Endothelial cell of umbilical vein (primary cell): ENCODE measurements at regions not wholly inside any gene's neighbourhood (a gene's known extent, or its start where the extent isn't known, plus 50 kb on each side); places are given as distances from the start of the nearest gene placed in this dataset.

Experiments used
- BruUV-seq: library from RNA; stranded (reverse); fragments of 400-500 nt; replicated peaks from 2 replicates; lab custom pipeline; 2021; lab: Mats Ljungman, UMichigan
- CTCF ChIA-PET: fragments of 300-600, 350-600 bp; sonication (Branson Sonifier 250); formaldehyde crosslinking; loops from one replicate; lab custom pipeline; 2021; ENCODE audit warnings: antibody characterized with exemption, inconsistent platforms; lab: Charles Lee
- POLR2A ChIA-PET: fragments of 300-600, 350-600 bp; sonication (Branson Sonifier 250); formaldehyde crosslinking; loops from one replicate; lab custom pipeline; 2021; ENCODE audit warnings: antibody characterized with exemption, inconsistent platforms; lab: Charles Lee
- DNase-seq: peaks from one replicate; pipeline ENCODE4 v3.0.0-alpha.2; 2011; ENCODE audit warnings: low read depth, low spot score
- FAIRE-seq: peaks from 2 replicates; lab custom pipeline; 2011; peaks lifted over from hg19 to GRCh38; lab: Jason Lieb, UNC
- H2AFZ ChIP-seq: 2 replicates; pipeline ENCODE4 v1.6.0; 2012; ENCODE audit warnings: low read depth, low read length, control low read depth, inconsistent platforms
- H3K27ac ChIP-seq: 2 replicates; pipeline ENCODE4 v1.5.1; 2011; ENCODE audit warnings: low read depth, mild to moderate bottlenecking, control low read depth, low read length, moderate library complexity; ENCODE audit not compliant: insufficient read depth
- H3K27me3 ChIP-seq, 2 experiments: 2 replicates each; pipeline versions ENCODE4 v1.6.0 to v1.6.1; 2011; ENCODE audit warnings: low read length in 2 of 2, mixed read lengths in 1 of 2; ENCODE audit not compliant: control insufficient read depth in 2 of 2, insufficient read depth in 2 of 2
- H3K36me3 ChIP-seq, 2 experiments: 2 replicates in 1 of 2; 3 replicates in 1 of 2; pipeline ENCODE4 v1.5.1; 2011; ENCODE audit warnings: low read length in 2 of 2, mild to moderate bottlenecking in 1 of 2, moderate library complexity in 1 of 2; ENCODE audit not compliant: control insufficient read depth in 2 of 2, insufficient read depth in 2 of 2; ENCODE audit errors: extremely low read depth in 1 of 2
- H3K4me1 ChIP-seq: 3 replicates; pipeline ENCODE4 v1.5.1; 2011; ENCODE audit warnings: mild to moderate bottlenecking, low read length; ENCODE audit not compliant: control insufficient read depth, insufficient read depth; ENCODE audit errors: extremely low read depth
- H3K4me2 ChIP-seq: 2 replicates; pipeline ENCODE4 v1.6.1; 2011; ENCODE audit warnings: low read length, control low read depth, mixed read lengths; ENCODE audit not compliant: insufficient read depth
- H3K4me3 ChIP-seq, 3 experiments: fragments of 200-600 bp in 1 of 3; sonication (generic), shearing (Covaris generic) in 1 of 3; replicated peaks in 1 of 3; 2 replicates each; pipeline ENCODE4 v1.5.1; 2011 to 2016; ENCODE audit warnings: control low read depth in 3 of 3, low read length in 3 of 3, mild to moderate bottlenecking in 2 of 3, inconsistent platforms in 1 of 3, low read depth in 1 of 3, moderate library complexity in 1 of 3; ENCODE audit not compliant: insufficient read depth in 1 of 3
- H3K79me2 ChIP-seq: 2 replicates; pipeline ENCODE4 v1.6.0; 2012; ENCODE audit warnings: low read length, inconsistent platforms; ENCODE audit not compliant: control insufficient read depth, insufficient read depth
- H3K9ac ChIP-seq: replicated peaks from 2 replicates; pipeline ENCODE3; 2011; ENCODE audit warnings: low read length, control low read depth; ENCODE audit not compliant: insufficient read depth; ENCODE audit errors: extremely low read depth
- H3K9me1 ChIP-seq: replicated peaks from 3 replicates; pipeline ENCODE4 v1.6.0; 2011; ENCODE audit warnings: mild to moderate bottlenecking, low read length; ENCODE audit not compliant: control insufficient read depth, insufficient read depth; ENCODE audit errors: extremely low read depth
- H3K9me3 ChIP-seq: replicated peaks from 2 replicates; pipeline ENCODE4 v1.5.1; 2012; ENCODE audit warnings: low read length, inconsistent platforms; ENCODE audit not compliant: control insufficient read depth, insufficient read depth
- H4K20me1 ChIP-seq: replicated peaks from 2 replicates; pipeline ENCODE3; 2011; ENCODE audit warnings: mild to moderate bottlenecking, low read length; ENCODE audit not compliant: control insufficient read depth, insufficient read depth; ENCODE audit errors: extremely low read depth
- CTCF ChIP-seq, 2 donors: IDR thresholded peaks; 1 replicate in 1 of 2; 2 replicates in 1 of 2; pipeline ENCODE4 v1.5.1; 2011; ENCODE audit warnings: low read length in 2 of 2, mild to moderate bottlenecking in 2 of 2, moderate library complexity in 2 of 2, control low read depth in 1 of 2, inconsistent platforms in 1 of 2, low read depth in 1 of 2; ENCODE audit not compliant: insufficient read depth in 1 of 2; ENCODE audit errors: extremely low read depth in 1 of 2
- EZH2 ChIP-seq: IDR thresholded peaks from 2 replicates; pipeline ENCODE4 v1.6.1; 2012; ENCODE audit warnings: borderline replicate concordance, low read depth, mild to moderate bottlenecking, moderate library complexity, low read length, inconsistent platforms; ENCODE audit not compliant: severe bottlenecking
- FOS ChIP-seq: IDR thresholded peaks from 2 replicates; pipeline ENCODE4 v1.6.1; 2011; ENCODE audit warnings: mild to moderate bottlenecking, low read length, moderate library complexity, borderline replicate concordance; ENCODE audit not compliant: insufficient read depth
- GATA2 ChIP-seq: IDR thresholded peaks from 2 replicates; pipeline ENCODE4 v1.7.0; 2011; ENCODE audit warnings: low read depth, mild to moderate bottlenecking, moderate library complexity, mixed read lengths, low read length; ENCODE audit not compliant: insufficient read length, insufficient read depth
- JUN ChIP-seq: IDR thresholded peaks from 2 replicates; pipeline ENCODE4 v1.6.1; 2011; ENCODE audit warnings: borderline replicate concordance, low read depth; ENCODE audit not compliant: insufficient read length, insufficient read depth
- MAX ChIP-seq: IDR thresholded peaks from 2 replicates; pipeline ENCODE4 v1.6.1; 2011; ENCODE audit not compliant: insufficient read depth, insufficient read length
- MYC ChIP-seq: IDR thresholded peaks from one replicate; pipeline ENCODE4 v1.6.1; 2011; ENCODE audit warnings: mild to moderate bottlenecking, low read depth, low read length
- POLR2A ChIP-seq: IDR thresholded peaks from 2 replicates; pipeline ENCODE4 v1.6.1; 2012; ENCODE audit warnings: low read depth, mild to moderate bottlenecking, control low read depth, low read length
- POLR2AphosphoS5 ChIP-seq: IDR thresholded peaks from 2 replicates; pipeline ENCODE4 v1.6.1; 2012; ENCODE audit warnings: low read depth, mild to moderate bottlenecking, control low read depth, low read length, moderate library complexity; ENCODE audit not compliant: insufficient read depth
- dilution Hi-C: fragments of 300-500 bp; cut with MboI; formaldehyde crosslinking; loops from one replicate; pipeline ENCODE4 v1.15.0; 2019; ENCODE audit warnings: low sequenced_read_pairs; ENCODE audit not compliant: extremely low pct_ligation_motif_present
- intact Hi-C: fragments of 100-400 bp; cut with micrococcal nuclease; formaldehyde crosslinking; loops from one replicate; pipeline ENCODE4 v1.10.0; 2022

GRCh38 chr6:1068068-1068467, 243.8 kb upstream of the FOXQ1 start:
- no peaks in the 10 kb centered on the region for H3K27me3 ChIP-seq
- intact Hi-C loops: no loop called here
- ChIA-PET POLR2A (no interaction called here), CTCF (no interaction called here)
- H3K4me3 ChIP-seq: no peak overlapping the region
- no TSS peak for BruUV-seq
- H3K27ac ChIP-seq: no peak overlapping the region
- H3K9ac ChIP-seq: no peak overlapping the region
- DNase-seq (no peak), FAIRE-seq (no peak)
- H4K20me1 ChIP-seq: no peaks in the 10 kb centered on the region
- no peak overlapping the region for H2AFZ ChIP-seq
- dilution Hi-C loops: no loop called here
- H3K9me1 ChIP-seq: no peaks in the 10 kb centered on the region
- no peaks in the 10 kb centered on the region for H3K9me3 ChIP-seq
- H3K36me3 ChIP-seq: no peaks in the 10 kb centered on the region
- no peak for TF ChIP-seq CTCF (IDR thresholded peaks at IDR 0.05; ENCODE audit: extremely low read depth in 1 of 2, insufficient read depth in 1 of 2, low read depth in 1 of 2, low read length in 2 of 2)
- TF ChIP-seq MAX: no peak
- TF ChIP-seq FOS: no peak
- no peak for TF ChIP-seq POLR2AphosphoS5
- TF ChIP-seq EZH2: no peak
- TF ChIP-seq MYC: no peak
- no peak for TF ChIP-seq POLR2A
- TF ChIP-seq JUN: no peak
- TF ChIP-seq GATA2: no peak
- no peaks in the 10 kb centered on the region for H3K4me1 ChIP-seq
- no peaks in the 10 kb centered on the region for H3K79me2 ChIP-seq
- H3K4me2 ChIP-seq: no peak overlapping the region
